ENCODE measurements at regions not wholly inside any gene's neighbourhood (a gene's known extent, or its start where the extent isn't known, plus 50 kb on each side); places are given as distances from the start of the nearest gene placed in this dataset.
"Not testable (repeated sequence)": the region's sequence is repeated elsewhere in the genome, so short reads cannot be mapped to it uniquely, and the experiment has no call there.

DNA sequence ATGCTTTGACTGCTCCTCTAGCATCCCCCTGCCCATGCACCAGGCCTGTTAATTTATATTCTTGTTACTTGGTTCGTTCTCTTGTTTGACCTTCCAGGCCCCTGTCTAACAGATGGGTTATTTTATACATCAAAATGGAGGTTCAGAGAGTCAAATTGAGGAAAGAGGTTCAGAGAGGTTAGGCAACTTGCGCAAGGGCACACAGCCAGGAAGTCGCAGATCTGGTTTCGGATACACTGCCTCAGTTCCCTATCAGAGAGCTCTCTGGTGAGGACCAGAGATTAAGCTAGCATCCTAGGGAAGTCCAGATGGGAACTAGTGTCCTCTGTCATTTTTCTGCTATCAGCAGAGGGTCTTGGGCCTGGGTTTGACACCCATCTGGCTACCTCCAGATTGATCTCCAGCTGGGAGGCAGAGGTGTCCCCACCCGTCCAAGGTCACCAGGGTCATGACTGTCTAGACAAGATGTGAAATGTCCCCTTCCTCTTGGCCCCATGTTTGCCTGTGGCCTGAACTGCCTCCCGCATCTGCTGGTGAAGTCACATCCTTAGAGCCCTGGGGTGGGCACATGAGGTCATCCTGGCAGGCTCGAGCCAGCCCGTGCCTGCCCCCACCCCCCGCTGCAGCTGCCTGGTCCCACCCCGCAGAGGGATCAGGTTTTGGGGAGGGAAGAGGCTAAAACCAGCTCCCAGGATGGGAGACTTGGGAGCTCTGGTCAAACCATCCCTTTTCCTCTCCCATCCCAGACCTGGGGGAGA is 84.3 kb upstream of the NCOR2 start:
- no peak for DNase-seq

DNA sequence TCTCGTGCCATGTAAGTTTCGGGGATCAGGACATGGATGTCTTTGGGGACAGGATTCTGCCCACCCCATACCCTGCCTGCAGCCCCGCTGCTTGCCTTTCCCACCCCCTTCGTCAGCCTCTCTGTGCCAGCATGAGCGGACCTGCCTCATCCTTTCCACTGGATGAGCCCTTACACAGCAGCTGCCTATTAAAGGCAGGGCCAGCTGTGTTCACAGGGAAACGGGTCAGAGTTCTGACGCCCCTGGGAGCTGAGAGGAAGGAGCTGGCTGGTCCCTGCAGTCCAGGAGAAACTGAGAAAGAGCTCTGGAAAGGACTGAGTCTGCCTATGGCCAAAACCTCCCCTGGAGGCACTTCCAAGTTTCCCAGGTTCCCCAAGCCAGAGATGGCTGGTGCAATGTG is 83.5 kb upstream of the NCOR2 start:
- DNase-seq = no peak

DNA sequence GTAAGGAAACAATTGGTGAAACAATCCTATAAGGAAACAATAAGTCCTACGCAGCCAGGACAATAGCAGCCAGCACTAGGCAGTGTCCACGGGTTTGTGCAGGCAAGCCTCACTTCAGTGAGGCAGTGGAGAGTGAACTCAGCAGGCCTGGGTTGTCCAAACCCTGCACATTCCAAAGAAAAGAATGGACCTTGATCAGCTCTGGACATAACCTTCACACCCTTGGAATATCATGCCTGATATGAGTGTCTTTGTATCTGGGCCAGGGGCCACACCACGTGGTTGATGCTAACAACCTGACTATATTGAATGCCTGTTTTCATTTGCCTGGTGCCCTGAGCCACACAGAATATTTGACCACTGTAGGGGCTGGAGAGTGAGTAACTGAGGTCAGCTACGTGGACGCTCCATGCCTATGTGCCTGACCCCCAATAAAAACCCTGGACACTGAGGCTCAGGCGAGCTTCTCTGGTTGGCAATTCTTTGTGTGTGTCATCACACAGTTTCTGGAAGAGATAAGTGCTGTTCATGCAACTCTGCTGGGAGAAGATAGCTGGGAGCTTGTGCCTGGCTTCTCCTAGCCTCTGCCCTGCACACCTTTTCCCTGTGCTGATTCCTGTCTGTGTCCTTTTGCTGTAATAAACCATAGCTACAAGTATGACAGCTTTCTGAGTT is 81.4 kb upstream of the NCOR2 start:
- no peak for DNase-seq

DNA sequence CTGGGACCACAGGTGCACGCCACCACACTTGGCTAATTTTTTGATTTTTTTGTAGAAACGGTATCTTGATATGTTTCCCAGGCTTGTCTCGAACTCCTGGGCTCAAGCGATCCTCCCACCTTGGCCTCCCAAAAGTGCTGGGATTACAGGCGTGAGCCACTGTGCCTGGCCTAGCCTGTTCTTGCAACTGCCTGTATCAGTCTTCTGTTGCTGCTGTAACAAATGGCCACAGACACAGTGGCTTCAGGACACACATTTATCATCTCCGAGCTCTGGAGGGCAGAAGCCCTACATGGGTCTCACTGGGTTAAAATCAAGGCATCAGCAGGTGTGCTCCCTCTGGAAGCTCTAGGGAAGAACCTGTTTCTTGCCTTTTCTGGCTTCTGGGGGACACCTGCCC is 79.9 kb upstream of the NCOR2 start:
- no peak for DNase-seq

DNA sequence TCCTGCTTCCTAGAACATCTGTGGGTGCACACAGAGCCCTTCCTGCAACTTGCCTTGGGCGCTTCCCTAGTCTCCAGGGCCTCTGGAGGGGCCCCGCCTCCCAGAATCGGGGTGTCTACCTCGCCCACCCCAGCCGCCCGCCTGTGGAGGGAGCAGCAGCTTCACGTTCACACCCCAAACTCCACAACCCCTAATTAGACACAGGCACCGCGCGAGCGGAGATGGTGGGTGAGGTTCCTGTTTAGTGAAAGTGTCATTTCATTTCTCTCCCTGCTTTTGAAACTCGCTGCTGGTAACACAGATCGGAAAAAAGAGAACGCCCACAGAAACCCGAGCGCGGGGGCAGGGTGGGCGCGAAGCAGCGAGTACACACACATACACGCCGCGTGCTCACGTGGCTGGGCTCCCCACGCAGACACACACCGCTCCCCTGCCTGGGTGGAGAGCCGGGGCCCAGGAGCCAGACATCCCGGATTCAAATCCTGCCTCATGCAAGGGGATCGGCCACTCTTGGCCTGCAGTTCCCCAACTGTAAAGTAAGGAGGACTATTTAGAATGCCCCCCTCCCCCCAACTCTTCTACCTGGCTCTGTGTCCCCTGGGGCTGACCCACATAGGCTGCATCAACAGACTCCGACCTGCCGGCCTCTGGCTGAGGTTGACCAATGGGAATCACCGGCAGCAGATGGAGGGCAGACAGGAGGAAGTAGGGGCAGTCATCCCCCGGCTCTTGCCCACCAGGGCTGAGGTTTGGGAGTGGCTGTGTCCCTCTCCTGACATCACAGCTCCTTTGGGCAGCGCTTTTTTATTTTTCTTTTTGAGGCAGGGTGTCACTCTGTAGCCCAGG is 79.2 kb upstream of the NCOR2 start:
- no peak for DNase-seq

DNA sequence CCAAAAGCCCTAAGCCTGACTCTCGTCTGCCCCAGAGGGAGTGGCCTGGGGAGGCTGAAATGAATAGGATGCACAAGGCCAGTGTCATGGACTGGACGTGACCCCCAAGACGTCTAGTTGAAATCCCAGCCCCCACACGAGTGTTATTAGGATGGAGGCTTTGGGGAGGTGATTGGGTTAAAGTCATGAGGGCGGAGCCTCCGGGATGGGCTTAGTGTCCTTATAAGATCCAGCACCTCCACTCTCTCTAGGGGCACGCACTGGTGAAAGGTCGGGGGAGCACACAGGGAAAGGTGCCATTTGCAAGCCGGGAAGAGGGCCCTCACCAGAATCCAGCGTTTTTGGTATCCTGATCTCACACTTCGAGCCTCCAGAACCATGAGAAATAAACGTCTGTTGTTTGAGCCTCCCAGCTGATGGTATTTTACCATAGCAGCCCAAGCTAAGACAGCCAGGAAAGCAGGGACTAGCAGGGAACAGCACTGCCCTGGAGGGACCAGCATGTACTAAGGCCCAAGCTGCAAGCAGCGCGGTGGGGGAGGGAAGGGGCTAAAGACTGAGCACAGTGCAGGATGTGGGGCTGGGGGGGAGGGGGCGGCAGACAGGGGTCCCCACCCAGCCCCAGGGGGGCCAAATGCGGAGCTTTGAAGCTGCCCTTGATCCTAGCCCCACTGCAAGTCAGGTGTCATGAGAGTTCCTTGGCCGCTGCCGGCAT is 78.3 kb upstream of the NCOR2 start:
- DNase-seq = no peak

- not testable (repeated sequence) for DNase-seq
These were observed 76.4 kb upstream of the NCOR2 start for GRCh38 chr12:124643768-124644167.

DNA sequence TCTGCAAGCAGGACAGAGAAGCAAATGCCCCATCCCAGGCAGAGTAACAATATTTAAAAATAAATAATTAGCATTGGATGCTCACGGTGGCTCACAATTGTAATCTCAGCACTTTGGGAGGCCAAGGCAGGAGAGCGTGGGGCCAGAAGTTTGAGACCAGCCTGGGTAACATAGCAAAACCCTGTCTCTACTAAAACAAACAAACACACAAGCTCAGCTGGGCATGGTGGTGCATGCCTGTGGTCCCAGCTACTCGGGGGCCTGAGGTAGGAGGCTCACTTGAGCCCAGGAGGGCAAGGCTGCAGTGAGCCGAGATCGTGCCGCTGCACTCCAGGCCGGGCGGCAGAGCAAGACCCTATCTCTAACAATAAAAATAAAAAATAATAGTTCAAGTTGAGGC is 74.7 kb upstream of the NCOR2 start:
- DNase-seq = no peak

DNA sequence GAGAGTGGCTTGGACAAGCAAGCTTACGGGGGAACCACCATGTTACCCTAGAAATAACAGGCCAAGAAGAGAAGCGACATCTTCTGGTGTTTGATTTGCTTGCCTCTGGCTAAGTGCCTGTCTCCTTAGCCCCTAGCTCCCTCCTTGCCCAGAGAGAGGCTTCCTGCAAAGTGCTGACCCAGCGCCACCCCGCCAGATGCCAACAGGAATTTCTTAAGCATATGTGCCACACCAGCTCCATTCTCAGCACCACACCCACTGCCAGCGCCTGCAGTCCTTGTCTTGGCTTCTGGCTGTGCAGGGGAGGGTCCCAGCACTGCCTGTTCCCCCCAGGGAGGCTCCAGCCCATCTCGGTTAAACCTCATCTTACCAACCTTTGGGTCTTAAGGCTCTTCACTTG is 74.2 kb upstream of the NCOR2 start:
- no peak for DNase-seq

- DNase-seq = no peak
These were observed 72.6 kb upstream of the NCOR2 start for GRCh38 chr12:124640056-124640455.

DNA sequence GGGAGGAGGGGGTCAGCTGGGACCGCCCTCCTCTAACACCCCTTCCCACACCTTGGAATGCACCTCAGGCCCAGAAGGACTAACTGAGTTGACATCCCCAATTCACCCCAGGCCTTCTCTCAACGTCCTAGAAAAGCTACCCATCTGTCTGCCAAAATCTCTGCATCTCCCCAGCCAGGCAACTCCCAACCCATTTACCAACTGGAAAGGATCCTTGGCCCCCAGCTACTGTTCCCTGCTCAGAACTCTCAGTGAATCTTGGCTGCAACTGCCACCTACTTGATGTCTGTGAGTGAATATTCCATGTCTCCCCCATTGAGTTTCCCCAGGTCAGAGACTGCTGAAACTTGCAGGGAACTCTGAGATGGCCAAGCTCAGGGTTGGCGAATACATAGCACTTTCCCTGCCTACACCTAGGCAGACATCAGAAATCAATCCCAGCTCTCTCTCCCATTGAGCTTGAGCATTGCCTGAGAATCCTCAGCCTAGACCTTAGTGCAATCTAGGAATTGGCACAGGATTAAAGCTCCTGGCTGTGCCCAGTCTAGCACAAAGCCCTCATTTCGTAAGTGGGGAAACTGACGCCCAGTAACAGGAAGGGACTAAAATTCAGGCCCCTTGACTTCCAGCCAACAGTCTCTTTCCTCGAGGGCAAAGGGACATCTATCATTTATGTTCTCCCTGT is 71.9 kb upstream of the NCOR2 start:
- no peak for DNase-seq

- no peak for DNase-seq
These were observed 70.2 kb upstream of the NCOR2 start for GRCh38 chr12:124637581-124637981.

GRCh38 chr12:124637163-124637562 is 69.8 kb upstream of the NCOR2 start:
- no peak for DNase-seq

DNA sequence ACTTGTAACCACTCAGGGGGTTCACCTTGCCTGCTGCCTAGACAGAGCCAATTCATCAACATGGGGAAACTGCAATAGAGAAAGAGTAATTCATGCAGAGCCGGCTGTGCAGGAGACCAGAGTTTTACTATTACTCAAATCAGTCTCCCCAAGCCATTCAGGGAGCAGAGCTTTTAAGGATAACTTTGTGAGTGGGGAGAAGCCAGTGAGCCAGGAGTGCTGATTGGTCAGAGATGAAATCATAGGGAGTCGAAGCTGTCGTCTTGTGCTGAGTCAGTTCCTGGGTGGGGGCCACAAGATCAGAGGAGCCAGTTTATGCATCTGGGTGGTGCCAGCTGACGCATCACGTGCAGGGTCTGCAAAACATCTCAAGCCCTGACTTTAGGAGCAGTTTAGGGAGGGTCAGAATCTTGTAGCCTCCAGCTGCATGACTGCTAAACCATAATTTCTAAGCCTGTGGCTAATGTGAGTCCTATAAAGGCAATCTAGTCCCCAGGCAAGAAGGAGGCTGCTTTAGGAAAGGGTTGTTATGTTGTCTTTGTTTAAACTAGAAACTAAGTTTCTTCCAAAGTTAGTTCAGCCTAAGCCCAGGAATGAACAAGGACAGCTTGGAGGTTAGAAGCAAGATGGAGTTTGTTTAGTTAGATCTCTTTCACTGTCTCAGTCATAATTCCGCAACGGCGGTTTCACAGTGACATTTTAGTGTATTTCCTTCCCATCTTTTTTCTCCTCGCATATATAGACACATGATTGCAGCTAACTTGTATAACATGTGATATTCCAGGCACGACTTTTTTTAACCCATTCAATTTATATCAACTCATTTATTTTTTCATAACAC is 68.9 kb upstream of the NCOR2 start:
- peak in 3 of 5 donors; percentile 11 to 79 (median 22) for DNase-seq

DNA sequence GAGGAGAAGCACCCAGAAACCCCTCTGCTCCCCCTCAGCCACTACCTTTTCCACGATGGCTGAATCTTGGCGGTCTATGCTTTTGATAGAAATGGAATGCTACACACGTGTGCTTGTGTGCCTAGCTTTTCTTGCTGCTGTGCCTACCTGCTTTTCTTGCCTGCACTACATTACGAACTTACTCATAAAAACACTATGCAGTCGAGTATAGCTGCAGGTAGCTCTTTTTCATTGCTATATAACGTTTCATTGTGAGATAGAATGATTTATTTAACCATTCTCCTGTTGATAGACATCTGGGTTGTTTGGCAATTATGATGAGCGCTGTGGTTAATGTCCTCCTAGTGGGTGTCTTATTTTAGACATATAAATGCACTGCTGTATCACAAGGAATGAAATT is 67.9 kb upstream of the NCOR2 start:
- no peak for DNase-seq

DNA sequence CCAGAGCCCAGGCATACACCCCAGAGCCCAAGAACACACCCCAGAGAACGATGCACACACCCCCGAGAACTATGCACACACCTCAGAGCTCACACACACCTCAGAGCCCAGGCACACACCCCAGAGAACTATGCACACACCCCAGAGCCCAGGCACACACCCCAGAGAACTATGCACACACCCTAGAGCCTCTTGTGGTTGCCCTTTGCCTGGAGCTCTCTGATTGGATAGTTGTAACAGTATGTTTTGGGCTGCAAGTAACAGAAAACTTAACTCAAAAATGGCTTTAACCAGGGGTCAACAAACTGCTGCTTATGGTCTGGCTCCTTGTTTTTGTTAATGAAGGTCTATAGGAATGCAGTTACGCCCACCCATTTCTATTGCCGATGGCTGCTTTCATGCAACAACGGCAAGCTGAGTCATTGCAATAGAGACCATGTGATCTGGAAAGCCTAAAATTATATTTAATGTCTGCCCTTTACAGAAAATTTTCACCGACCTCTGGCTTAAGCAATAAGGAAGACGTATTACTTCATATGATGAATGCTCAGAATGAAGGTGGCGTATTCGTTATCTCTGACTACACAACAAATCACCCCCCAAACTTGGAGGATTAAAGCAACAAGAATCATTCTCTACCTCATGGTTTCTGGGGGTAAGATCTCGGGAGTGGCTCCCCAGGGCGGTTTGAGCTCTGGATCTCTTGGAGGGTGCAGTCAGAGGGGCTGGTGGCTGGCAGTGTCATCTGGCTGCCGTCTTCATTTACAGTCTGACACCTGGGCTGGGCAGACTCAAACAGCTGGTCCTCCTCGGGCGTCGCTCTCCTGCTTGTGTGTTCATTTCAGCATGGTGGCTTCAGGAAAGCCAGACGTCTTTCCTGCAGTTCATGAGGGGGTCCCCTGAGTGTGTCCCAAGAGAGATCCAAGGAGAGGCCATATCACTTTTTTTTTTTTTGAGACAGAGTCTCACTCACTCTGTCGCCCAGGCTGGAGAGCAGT is 66.3 kb upstream of the NCOR2 start:
- DNase-seq = no peak

DNA sequence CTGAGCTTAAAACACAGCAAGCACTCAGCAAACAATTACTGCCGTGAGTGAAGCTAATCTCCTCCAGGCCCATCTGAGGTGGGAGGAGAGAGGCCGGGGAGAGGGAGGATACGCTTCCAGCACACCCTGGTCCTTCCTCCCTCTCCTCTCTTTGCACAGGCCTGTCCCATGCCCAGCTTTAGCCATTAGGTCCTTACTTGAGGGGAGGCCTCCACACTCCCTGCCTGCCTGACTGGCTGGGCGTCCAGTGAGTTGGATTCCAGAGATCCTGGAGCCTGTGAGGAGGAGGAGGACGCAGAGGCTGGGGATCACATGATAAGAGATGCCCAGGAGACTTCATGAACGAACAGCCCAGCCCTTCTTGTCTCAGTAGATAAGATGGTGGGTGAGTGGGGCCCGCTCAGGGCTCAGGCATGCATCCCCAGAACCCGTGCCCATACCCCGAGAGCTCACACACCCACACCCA is 65.1 kb upstream of the NCOR2 start:
- no peak for DNase-seq

DNA sequence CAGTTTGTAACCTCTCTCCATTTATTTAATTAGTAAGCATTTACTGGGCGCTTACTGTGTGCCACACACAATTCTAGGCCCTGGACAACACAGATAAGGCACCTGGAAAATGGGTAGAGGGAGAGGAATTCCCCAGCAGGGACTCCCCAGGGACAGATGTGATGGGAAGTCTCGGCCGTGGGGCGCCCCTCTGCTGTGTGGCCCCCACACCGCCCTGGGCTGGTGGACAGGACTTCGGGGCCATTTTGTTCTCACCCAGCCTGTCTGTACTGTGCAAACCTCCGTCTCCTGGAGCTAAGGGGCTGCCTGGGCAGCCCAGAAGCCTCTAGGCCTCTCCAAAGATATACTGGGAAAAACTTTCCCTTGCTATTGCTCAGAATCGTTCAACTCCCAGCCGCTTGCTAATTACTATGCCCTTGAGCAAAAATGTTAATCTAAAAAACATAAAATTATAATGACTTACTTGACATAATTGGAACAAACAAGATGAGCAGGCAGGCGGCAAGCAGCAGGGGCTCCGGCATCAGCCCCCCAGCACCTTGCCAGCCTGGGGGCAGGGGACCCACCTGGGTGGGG is 64.4 kb upstream of the NCOR2 start:
- DNase-seq = no peak

GRCh38 chr12:124630791-124631313 is 63.4 kb upstream of the NCOR2 start:
- no peak for DNase-seq

Measured in T-helper 1 cell (primary cell).